Chondrocyte (in vitro differentiated cells): ENCODE measurements at regions not wholly inside any gene's neighbourhood (a gene's known extent, or its start where the extent isn't known, plus 50 kb on each side); places are given as distances from the start of the nearest gene placed in this dataset.

Experiments
- DNase-seq: peaks from one replicate; pipeline ENCODE4 v3.0.0; 2021; ENCODE audit warnings: mixed read lengths, low spot score
- H3K27ac Mint-ChIP-seq: one replicate; pipeline ENCODE4 v1.8.0; 2021; ENCODE audit warnings: mild to moderate bottlenecking, moderate library complexity, mixed read lengths; ENCODE audit not compliant: unreplicated experiment
- H3K27me3 Mint-ChIP-seq: 2 replicates; pipeline ENCODE4 v1.8.0; 2021; ENCODE audit warnings: low read depth, mixed read lengths
- H3K36me3 Mint-ChIP-seq: 2 replicates; pipeline ENCODE4 v1.8.0; 2021; ENCODE audit warnings: low read depth, mixed read lengths
- H3K4me1 Mint-ChIP-seq: 2 replicates; pipeline ENCODE4 v1.8.0; 2021; ENCODE audit warnings: low read depth, mild to moderate bottlenecking, mixed read lengths
- H3K4me3 Mint-ChIP-seq: one replicate; pipeline ENCODE4 v1.8.0; 2021; ENCODE audit warnings: mild to moderate bottlenecking, moderate library complexity, mixed read lengths; ENCODE audit not compliant: unreplicated experiment
- H3K9me3 Mint-ChIP-seq: 2 replicates; pipeline ENCODE4 v1.8.0; 2021; ENCODE audit warnings: low read depth, mixed read lengths
- TF ChIP-seq, protein P1 (sequence below): fragments of 200-600 bp; sonication (generic); IDR thresholded peaks from 2 replicates; pipeline ENCODE4 v1.5.0; 2021; ENCODE audit warnings: antibody characterized with exemption, mild to moderate bottlenecking, moderate library complexity

DNA sequence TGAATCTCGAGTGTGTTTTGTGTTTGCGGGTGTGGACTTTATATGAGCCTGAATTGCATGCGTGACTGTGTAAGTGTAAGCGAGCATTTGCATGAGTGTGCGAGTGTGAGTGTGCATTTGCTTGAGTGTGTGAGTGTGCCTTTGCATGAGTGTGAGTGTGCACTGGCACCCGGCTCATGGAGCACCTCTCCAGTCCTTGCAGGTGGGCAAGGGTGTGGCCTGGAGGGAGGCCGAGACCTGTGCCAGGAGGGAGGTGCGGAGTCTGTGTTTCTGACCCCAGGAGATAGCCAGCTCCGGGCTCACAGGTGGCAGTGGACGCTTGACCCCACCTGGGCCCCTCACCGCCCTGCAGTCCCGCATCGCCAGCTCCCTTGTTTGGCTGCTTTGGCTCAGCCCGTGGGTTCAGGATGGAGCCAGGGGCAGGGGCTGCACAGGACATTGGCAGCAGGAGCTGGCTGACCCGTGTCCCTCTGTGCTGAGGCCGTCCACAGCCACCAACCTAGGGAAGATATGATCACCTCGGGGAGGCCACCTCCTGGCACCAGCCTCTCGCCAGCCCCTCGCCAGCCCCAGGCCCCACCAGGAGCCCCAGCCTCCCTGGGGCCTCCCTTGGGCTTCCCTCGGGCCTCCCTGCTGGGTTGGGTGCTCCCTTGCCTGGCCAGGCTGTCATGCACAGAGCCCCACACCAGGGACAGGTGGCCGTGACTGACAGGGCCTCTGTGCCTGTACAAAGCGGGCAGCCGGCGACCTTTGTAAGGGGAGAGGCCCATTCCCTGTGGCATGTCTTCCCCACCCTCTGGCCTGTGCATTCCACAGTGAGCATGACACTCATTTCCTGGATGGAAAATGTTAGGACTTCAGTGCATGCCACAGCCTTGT is 81.6 kb downstream of the PTGR3 start:
- TF ChIP-seq, protein P1, sequence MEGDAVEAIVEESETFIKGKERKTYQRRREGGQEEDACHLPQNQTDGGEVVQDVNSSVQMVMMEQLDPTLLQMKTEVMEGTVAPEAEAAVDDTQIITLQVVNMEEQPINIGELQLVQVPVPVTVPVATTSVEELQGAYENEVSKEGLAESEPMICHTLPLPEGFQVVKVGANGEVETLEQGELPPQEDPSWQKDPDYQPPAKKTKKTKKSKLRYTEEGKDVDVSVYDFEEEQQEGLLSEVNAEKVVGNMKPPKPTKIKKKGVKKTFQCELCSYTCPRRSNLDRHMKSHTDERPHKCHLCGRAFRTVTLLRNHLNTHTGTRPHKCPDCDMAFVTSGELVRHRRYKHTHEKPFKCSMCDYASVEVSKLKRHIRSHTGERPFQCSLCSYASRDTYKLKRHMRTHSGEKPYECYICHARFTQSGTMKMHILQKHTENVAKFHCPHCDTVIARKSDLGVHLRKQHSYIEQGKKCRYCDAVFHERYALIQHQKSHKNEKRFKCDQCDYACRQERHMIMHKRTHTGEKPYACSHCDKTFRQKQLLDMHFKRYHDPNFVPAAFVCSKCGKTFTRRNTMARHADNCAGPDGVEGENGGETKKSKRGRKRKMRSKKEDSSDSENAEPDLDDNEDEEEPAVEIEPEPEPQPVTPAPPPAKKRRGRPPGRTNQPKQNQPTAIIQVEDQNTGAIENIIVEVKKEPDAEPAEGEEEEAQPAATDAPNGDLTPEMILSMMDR: no peak
- Mint-ChIP-seq H3K4me1 (peaks cover 26% of the 10 kb centered on the region), H3K4me3 (no peak overlapping the region), H3K36me3 (no peaks in the 10 kb centered on the region), H3K9me3 (no peaks in the 10 kb centered on the region), H3K27ac (peak overlapping the region; percentile 17), H3K27me3 (no peaks in the 10 kb centered on the region)
- DNase-seq: no peak

DNA sequence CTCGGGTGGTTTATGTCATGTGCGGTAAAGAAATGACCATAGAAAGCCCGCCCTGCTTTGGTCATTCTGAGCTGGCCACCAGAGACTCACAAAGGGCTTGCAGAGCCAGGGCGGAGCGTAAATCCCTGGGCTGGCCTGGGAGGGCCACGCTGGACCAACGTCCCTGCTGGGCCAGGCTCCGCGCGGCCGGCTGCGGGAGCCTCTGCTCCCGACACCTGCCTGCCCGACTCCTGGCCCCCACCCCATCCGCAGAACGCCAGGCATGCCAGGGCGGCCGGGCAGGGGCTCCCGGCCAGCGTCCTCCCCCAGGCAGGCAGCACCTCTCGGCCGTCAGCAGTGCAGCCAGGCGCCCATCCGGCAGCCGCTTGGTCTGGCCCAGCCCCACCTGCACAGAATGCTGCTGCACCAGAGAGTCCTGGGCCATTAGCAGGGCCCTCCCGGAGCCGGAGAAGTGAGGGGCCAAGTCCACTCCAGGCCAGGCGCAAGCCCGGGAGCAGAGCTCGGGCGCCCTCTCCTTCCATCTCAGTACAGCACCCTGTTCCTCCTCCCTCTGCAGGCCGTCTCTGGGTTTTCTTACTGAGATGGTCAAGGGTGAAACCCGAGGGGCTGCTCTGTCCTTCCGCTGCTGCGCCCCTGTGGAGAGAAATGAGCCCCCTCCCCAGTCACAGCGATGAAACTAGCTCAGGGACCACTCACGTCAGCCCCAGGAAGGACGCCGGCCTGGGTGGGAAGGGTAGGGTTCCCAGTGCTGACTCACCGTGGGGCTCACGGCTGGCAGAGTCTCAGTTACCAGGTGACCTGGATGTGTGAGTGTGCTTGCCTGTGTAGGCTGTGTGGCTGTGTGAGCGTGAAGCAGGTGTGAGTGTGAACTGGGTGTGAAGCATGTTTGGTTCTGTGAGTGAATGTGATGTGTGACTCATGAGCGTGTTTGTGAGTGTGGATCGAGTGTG is 83.3 kb downstream of the PTGR3 start:
- TF ChIP-seq, protein P1: no peak
- Mint-ChIP-seq H3K36me3 (no peaks in the 10 kb centered on the region), H3K27me3 (peaks cover 6% of the 10 kb centered on the region), H3K4me1 (peaks cover 18% of the 10 kb centered on the region), H3K4me3 (no peak overlapping the region), H3K27ac (no peak overlapping the region), H3K9me3 (no peaks in the 10 kb centered on the region)
- no peak for DNase-seq

DNA sequence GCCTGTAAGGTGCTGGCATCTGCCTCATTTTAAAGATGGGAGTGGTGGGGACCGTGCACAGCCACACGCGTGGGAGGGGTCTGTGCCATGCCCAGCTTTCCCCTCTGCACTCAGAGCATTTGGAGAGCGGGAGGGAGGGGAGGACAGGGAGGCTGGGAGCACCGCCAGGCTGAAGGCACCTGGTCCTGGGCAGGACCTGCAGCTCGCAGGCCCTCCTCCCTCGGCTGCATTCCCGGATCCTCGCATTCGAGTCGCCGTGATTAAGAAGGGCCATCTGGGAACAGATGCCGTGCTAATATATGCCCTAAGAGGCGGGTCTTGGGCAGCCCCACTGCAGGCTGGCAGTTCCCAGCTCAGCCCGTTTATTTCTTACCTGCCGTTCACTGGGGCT is 84.0 kb downstream of the PTGR3 start:
- H3K4me1 Mint-ChIP-seq: peaks cover 11% of the 10 kb centered on the region
- TF ChIP-seq, protein P1: no peak
- H3K27ac Mint-ChIP-seq: no peak overlapping the region
- H3K4me3 Mint-ChIP-seq: no peak overlapping the region
- H3K36me3 Mint-ChIP-seq: no peaks in the 10 kb centered on the region
- peaks cover 6% of the 10 kb centered on the region for H3K27me3 Mint-ChIP-seq
- no peak for DNase-seq
- no peaks in the 10 kb centered on the region for H3K9me3 Mint-ChIP-seq

GRCh38 chr18:75124551-75124950 is 84.4 kb downstream of the PTGR3 start:
- TF ChIP-seq, protein P1: no peak
- peaks cover 9% of the 10 kb centered on the region for H3K4me1 Mint-ChIP-seq
- H3K27ac Mint-ChIP-seq: no peak overlapping the region
- H3K9me3 Mint-ChIP-seq: no peaks in the 10 kb centered on the region
- H3K4me3 Mint-ChIP-seq: no peak overlapping the region
- H3K27me3 Mint-ChIP-seq: peaks cover 6% of the 10 kb centered on the region
- DNase-seq: no peak
- H3K36me3 Mint-ChIP-seq: no peaks in the 10 kb centered on the region

- TF ChIP-seq, protein P1: no peak
- no peak for DNase-seq
Observed at GRCh38 chr18:75123113-75123512, 85.8 kb downstream of the PTGR3 start.

More at GRCh38 chr18:75123113-75123512, 85.8 kb downstream of the PTGR3 start:
- Mint-ChIP-seq H3K9me3 (no peaks in the 10 kb centered on the region), H3K27me3 (peaks cover 6% of the 10 kb centered on the region), H3K4me3 (no peak overlapping the region), H3K27ac (no peak overlapping the region), H3K36me3 (no peaks in the 10 kb centered on the region), H3K4me1 (peaks cover 5% of the 10 kb centered on the region)
